ENCODE measurements at regions not wholly inside any gene's neighbourhood (a gene's known extent, or its start where the extent isn't known, plus 50 kb on each side); places are given as distances from the start of the nearest gene placed in this dataset.
"Not testable (repeated sequence)": the region's sequence is repeated elsewhere in the genome, so short reads cannot be mapped to it uniquely, and the experiment has no call there.

DNA sequence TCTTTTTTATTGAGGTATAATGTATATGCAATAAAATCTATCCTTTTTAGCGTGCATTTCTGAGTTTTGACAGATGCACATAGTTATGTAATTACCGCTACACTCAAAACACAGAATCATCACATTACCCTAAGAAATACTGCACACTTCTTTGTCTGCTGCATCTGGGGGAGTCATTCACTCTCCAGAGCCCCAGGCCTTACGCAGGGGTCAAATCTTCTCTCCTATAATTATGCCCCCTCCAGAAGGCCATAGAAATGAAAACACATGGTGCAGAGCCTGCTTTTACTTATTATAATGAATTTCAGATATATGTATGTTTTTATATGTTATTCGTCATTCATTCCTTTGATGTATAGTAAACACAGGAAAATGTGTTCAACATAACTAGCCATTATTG, 296.5 kb upstream of the TMEM132C start:
- Histone ChIP-seq H3K36me3 (ENCODE audit: low read depth) (no peaks in the 10 kb centered on the region), H3K9me3 (ENCODE audit: severe bottlenecking) (no peaks in the 10 kb centered on the region), H3K4me1 (ENCODE audit: insufficient read depth, poor library complexity, severe bottlenecking) (no peaks in the 10 kb centered on the region), H3K4me3 (ENCODE audit: severe bottlenecking) (no peak overlapping the region), H3K27ac (ENCODE audit: poor library complexity, severe bottlenecking) (no peak overlapping the region), H3K27me3 (ENCODE audit: insufficient read depth, poor library complexity, severe bottlenecking) (no peaks in the 10 kb centered on the region)
- TF ChIP-seq, protein P1, sequence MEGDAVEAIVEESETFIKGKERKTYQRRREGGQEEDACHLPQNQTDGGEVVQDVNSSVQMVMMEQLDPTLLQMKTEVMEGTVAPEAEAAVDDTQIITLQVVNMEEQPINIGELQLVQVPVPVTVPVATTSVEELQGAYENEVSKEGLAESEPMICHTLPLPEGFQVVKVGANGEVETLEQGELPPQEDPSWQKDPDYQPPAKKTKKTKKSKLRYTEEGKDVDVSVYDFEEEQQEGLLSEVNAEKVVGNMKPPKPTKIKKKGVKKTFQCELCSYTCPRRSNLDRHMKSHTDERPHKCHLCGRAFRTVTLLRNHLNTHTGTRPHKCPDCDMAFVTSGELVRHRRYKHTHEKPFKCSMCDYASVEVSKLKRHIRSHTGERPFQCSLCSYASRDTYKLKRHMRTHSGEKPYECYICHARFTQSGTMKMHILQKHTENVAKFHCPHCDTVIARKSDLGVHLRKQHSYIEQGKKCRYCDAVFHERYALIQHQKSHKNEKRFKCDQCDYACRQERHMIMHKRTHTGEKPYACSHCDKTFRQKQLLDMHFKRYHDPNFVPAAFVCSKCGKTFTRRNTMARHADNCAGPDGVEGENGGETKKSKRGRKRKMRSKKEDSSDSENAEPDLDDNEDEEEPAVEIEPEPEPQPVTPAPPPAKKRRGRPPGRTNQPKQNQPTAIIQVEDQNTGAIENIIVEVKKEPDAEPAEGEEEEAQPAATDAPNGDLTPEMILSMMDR (IDR thresholded peaks at IDR 0.05; ENCODE audit: poor library complexity, severe bottlenecking), result no peak
- ATAC-seq (ENCODE audit: low read depth) (no peak), DNase-seq (ENCODE audit: low spot score) (no peak)

DNA sequence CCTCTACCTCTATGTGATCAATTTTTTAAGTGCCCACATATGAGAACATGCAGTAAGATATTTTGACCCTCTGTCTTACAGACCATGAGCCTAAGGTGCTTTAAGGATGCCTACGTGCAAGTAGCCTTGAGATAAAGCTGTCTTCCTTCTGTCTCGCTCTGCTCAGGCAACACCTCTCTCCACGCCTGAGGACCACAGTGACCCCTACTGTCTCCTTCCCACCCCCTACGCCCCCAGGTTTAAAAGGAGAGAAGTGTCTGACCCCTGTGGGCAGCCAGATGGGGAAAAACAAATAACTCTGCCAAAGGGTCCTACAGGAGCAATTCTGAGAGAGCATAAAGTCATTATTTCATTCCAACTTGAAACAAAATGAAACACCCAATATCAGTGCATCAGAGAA, 286.4 kb upstream of the TMEM132C start:
- ATAC-seq (ENCODE audit: low read depth), result no peak
- Histone ChIP-seq H3K27ac (ENCODE audit: poor library complexity, severe bottlenecking) (no peak overlapping the region), H3K4me3 (ENCODE audit: severe bottlenecking) (no peak overlapping the region), H3K27me3 (ENCODE audit: insufficient read depth, poor library complexity, severe bottlenecking) (no peaks in the 10 kb centered on the region), H3K4me1 (ENCODE audit: insufficient read depth, poor library complexity, severe bottlenecking) (no peaks in the 10 kb centered on the region), H3K36me3 (ENCODE audit: low read depth) (no peaks in the 10 kb centered on the region), H3K9me3 (ENCODE audit: severe bottlenecking) (peaks cover 3% of the 10 kb centered on the region)
- TF ChIP-seq, protein P1 (IDR thresholded peaks at IDR 0.05; ENCODE audit: poor library complexity, severe bottlenecking), result no peak
- no peak for DNase-seq (ENCODE audit: low spot score)

DNA sequence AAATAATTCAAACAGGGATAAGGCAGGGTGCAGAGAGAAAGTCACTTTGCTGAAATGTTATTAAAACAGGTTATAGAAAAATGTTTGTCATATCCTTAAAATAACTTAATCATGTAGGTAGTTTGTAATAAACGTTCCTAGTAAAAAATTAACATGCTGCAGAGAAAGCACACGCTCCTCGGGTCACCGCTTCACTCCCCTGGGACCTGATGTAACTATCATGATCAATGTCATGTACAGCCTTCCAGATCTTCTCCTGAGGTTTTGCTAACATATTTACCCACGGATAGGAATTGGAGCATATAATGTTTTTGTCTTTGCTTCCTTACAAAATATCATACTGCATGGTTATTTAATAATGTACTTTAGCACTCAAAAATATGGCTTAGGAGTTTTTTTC, 285.1 kb upstream of the TMEM132C start:
- Histone ChIP-seq H3K4me1 (ENCODE audit: insufficient read depth, poor library complexity, severe bottlenecking) (no peaks in the 10 kb centered on the region), H3K36me3 (ENCODE audit: low read depth) (no peaks in the 10 kb centered on the region), H3K27me3 (ENCODE audit: insufficient read depth, poor library complexity, severe bottlenecking) (no peaks in the 10 kb centered on the region), H3K27ac (ENCODE audit: poor library complexity, severe bottlenecking) (no peak overlapping the region), H3K4me3 (ENCODE audit: severe bottlenecking) (no peak overlapping the region), H3K9me3 (ENCODE audit: severe bottlenecking) (no peaks in the 10 kb centered on the region)
- DNase-seq (ENCODE audit: low spot score) (no peak), ATAC-seq (ENCODE audit: low read depth) (no peak)
- TF ChIP-seq, protein P1 (IDR thresholded peaks at IDR 0.05; ENCODE audit: poor library complexity, severe bottlenecking), result no peak

DNA sequence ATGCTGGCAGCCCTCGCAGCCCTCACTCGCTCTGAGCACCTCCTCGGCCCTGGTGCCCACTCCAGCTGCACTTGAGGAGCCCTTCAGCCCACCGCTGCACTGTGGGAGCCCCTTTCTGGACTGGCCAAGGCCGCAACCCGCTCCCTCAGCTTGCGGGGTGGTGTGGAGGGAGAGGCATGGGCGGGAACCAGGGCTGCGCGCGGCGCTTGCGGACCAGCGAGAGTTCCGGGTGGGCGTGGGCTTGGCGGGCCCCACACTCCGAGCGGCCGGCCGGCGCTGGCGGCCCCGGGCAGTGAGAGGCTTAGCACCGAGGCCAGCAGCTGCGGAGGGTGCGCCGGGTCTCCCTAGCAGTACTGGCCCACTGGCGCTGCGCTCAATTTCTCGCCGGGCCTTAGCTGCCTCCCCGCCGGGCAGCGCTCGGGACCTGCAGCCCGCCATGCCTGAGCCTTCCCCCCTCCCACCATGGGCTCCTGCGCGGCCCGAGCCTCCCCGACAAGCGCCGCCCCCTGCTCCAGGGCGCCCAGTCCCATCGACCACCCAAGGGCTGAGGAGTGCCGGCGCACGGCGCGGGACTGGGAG, 283.7 kb upstream of the TMEM132C start:
- not testable (repeated sequence) for H3K4me1 ChIP-seq (ENCODE audit: insufficient read depth, poor library complexity, severe bottlenecking); H3K36me3 ChIP-seq (ENCODE audit: low read depth); H3K27ac ChIP-seq (ENCODE audit: poor library complexity, severe bottlenecking); ATAC-seq (ENCODE audit: low read depth); H3K9me3 ChIP-seq (ENCODE audit: severe bottlenecking); H3K27me3 ChIP-seq (ENCODE audit: insufficient read depth, poor library complexity, severe bottlenecking); DNase-seq (ENCODE audit: low spot score); H3K4me3 ChIP-seq (ENCODE audit: severe bottlenecking)

DNA sequence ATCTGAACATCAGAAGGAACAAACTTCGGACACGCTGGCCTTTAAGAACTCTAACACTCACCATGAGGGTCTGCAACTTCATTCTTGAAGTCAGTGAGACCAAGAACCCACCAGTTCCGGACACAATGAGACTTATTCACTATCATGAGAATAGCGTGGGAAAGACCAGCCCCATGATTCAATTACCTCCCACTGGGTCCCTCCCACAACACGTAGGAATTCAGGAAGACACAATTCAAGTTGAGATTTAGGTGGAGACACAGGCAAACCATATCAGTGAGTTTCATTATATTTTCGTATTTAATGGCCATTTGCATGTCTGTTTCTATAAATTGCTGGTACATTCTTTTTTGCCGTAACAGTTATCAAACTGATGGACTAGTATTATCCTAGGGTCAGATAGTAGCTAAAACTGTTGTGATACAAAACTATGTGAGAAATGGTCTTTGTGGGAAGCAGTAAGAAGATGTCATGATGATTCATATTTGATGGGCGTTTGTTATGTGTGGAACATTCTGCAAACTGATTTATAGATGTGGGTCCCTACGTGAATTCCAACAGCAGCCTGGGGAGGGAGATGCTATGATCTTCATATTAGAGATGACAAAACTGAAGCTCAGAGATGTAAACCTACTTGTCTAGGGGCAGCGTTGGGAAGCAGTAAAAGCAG, 282.4 kb upstream of the TMEM132C start:
- H3K4me3 ChIP-seq (ENCODE audit: severe bottlenecking), result no peak overlapping the region
- no peaks in the 10 kb centered on the region for H3K36me3 ChIP-seq (ENCODE audit: low read depth)
- TF ChIP-seq, protein P1 (IDR thresholded peaks at IDR 0.05; ENCODE audit: poor library complexity, severe bottlenecking), result no peak
- H3K27ac ChIP-seq (ENCODE audit: poor library complexity, severe bottlenecking), result no peak overlapping the region
- ATAC-seq (ENCODE audit: low read depth), result no peak
- H3K27me3 ChIP-seq (ENCODE audit: insufficient read depth, poor library complexity, severe bottlenecking), result no peaks in the 10 kb centered on the region
- no peak for DNase-seq (ENCODE audit: low spot score)
- H3K4me1 ChIP-seq (ENCODE audit: insufficient read depth, poor library complexity, severe bottlenecking), result no peaks in the 10 kb centered on the region
- H3K9me3 ChIP-seq (ENCODE audit: severe bottlenecking), result no peaks in the 10 kb centered on the region
